ENCODE measurements at regions not wholly inside any gene's neighbourhood (a gene's known extent, or its start where the extent isn't known, plus 50 kb on each side); places are given as distances from the start of the nearest gene placed in this dataset.
"Not testable (repeated sequence)": the region's sequence is repeated elsewhere in the genome, so short reads cannot be mapped to it uniquely, and the experiment has no call there.

- TF ChIP-seq CTCF (IDR thresholded peaks at IDR 0.05 in 2 of 3, conservative IDR thresholded peaks at IDR 0.05 in 1 of 3; ENCODE audit: borderline replicate concordance in 1 of 3, insufficient read depth in 1 of 3, low read depth in 2 of 3, low read length in 2 of 3); POLR2AphosphoS5 (IDR thresholded peaks at IDR 0.05; ENCODE audit: low read depth, low read length); EZH2phosphoT487 (IDR thresholded peaks at IDR 0.05; ENCODE audit: borderline replicate concordance); POLR2A (IDR thresholded peaks at IDR 0.05; ENCODE audit: borderline replicate concordance, extremely low read depth, insufficient read depth, insufficient read length); FOSL1 (IDR thresholded peaks at IDR 0.05; ENCODE audit: low read depth); EGR1 (IDR thresholded peaks at IDR 0.05; ENCODE audit: low read depth): not testable (repeated sequence)
Measured at GRCh38 chr9:39533001-39533762, 177.7 kb downstream of the SPATA31A1 start.
